Hematopoietic multipotent progenitor cell treated with erythropoietin and hydrocortisone succinate and interleukin-3 and kit ligand, for 6 days (in vitro differentiated cells): ENCODE measurements at regions not wholly inside any gene's neighbourhood (a gene's known extent, or its start where the extent isn't known, plus 50 kb on each side); places are given as distances from the start of the nearest gene placed in this dataset.

ENCODE experiments used
- DNase-seq: peaks from one replicate; pipeline ENCODE4 v3.0.0-alpha.2; 2015

GRCh38 chr3:963255-963654, 129.6 kb upstream of the CNTN6 start:
- no peak for DNase-seq

GRCh38 chr3:963755-964154, 129.1 kb upstream of the CNTN6 start:
- DNase-seq: no peak

- no peak for DNase-seq
These were observed 127.0 kb upstream of the CNTN6 start for GRCh38 chr3:965826-966225.

GRCh38 chr3:966341-966740, 126.5 kb upstream of the CNTN6 start:
- DNase-seq: no peak

DNA sequence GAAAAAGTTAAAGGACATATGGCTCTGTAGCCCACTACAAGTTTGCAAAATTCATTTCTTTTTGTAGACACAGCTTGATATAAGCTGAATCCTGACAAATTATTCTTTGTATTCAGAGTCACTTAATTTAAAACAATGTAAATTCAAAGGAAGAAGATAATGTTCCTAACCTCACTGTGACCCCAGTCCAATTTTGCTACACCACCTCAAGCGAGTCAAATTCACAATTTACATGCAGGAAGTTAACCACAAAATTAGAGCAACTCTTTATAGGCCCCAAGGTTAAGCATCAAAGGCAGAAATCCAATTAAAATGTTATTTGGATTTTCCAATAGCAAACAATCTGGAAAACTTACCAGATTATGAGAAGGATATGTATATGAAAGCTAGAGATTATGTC, 119.5 kb upstream of the CNTN6 start:
- no peak for DNase-seq

- DNase-seq: no peak
These were observed 116.8 kb upstream of the CNTN6 start for GRCh38 chr3:976006-976405.

- no peak for DNase-seq
These were observed 111.7 kb upstream of the CNTN6 start for GRCh38 chr3:981156-981555.

GRCh38 chr3:988785-989184, 104.0 kb upstream of the CNTN6 start:
- DNase-seq: peak; percentile 45

DNA sequence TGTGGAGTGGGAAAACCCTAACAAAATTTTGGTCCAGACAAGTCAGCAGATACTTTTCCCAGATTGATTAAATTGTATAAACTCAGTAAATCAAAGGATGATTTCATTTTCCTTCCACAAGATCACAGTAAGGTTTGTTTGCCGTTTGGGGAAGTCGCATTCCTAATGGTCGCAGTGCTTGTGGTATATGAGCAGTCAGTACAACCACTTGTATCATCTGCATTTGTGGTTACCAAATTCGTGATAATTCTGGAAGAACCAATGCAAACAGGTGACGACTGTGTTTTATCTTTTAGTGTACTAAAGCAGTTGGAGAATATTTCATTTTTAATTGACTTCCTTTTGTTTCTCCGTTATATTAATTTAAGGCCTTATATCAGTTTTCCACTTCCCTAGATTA, 100.0 kb upstream of the CNTN6 start:
- peak; percentile 17 for DNase-seq

- DNase-seq: no peak
These were observed 90.8 kb upstream of the CNTN6 start for GRCh38 chr3:1002010-1002409.

GRCh38 chr3:1007866-1008265, 85.0 kb upstream of the CNTN6 start:
- DNase-seq: no peak

GRCh38 chr3:1010228-1010627, 82.6 kb upstream of the CNTN6 start:
- no peak for DNase-seq

GRCh38 chr3:1015826-1016225, 77.0 kb upstream of the CNTN6 start:
- no peak for DNase-seq

DNA sequence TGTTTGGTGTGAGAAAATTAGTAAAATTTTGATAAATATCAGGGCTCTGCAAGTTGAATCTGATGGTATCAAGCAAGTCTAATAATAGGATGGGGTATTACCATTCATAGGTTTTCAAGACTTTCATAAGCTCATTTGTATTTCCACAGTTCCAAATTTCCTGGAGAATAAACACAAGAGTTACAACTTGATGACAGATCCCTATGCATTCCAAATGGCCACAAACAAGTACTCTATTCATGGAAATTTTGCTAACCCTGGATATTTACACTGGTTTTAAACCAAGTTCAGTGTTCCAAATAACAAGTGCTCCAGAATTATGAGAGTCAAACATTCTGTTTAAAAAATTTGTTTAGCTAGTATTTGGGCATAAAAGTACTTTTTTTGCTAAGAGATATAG, 75.0 kb upstream of the CNTN6 start:
- no peak for DNase-seq

- no peak for DNase-seq
These were observed 73.7 kb upstream of the CNTN6 start for GRCh38 chr3:1019157-1019556.

- no peak for DNase-seq
These were observed 66.4 kb upstream of the CNTN6 start for GRCh38 chr3:1026395-1026794.

DNA sequence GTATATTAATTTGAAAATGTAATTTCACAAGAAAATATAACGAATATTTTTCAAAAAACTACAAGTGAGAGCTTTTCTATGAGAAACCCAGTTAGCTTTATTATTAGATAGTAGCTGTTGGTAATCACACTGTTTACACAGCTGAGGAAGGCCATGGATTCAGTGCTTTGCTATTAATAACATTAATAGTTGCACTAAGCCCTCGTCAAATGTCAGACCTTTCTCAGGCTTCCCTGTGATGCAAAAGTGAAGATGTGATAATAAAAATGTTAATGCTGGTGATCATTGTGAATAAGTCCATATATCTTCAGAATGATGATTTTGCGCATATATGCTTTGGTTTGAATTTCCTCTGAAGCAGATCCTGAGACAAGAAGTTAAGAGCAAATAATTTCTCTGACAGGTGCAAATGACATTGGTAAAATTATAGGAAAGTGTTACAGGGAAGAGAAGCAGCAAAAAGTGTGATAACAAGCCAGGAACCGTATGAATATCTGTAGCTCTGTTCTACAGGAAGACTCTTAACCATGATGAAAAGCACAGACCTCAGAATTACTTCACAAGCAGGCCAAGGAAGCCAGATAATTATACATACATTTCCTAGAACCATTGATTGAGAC, 56.5 kb upstream of the CNTN6 start:
- DNase-seq: no peak

GRCh38 chr3:1037631-1038030, 55.2 kb upstream of the CNTN6 start:
- no peak for DNase-seq
